Activated CD8-positive, alpha-beta T cell treated with anti-CD3 and anti-CD28 coated beads for 36 hours (primary cell): ENCODE measurements at regions not wholly inside any gene's neighbourhood (a gene's known extent, or its start where the extent isn't known, plus 50 kb on each side); places are given as distances from the start of the nearest gene placed in this dataset.

Source experiments
- ATAC-seq: fragments of 200-7000 bp; cut with Tn5 transposase; one replicate; pipeline ENCODE4 v1.10.0; 2021; ENCODE audit warnings: mild to moderate bottlenecking, moderate library complexity
- CTCF ChIA-PET: fragments of 350-600 bp; sonication (Branson Sonifier 250); formaldehyde crosslinking; loops from one replicate; lab custom pipeline; 2021; ENCODE audit warnings: antibody characterized with exemption; lab: Charles Lee
- POLR2A ChIA-PET: fragments of 350-600 bp; sonication (Branson Sonifier 250); formaldehyde crosslinking; loops from one replicate; lab custom pipeline; 2021; ENCODE audit warnings: antibody characterized with exemption; lab: Charles Lee
- DNase-seq: peaks from one replicate; pipeline ENCODE4 v3.0.0-alpha.2; 2020
- H3K27ac Mint-ChIP-seq: one replicate; pipeline ENCODE4 v1.8.0; 2021; ENCODE audit warnings: mild to moderate bottlenecking, mixed read lengths
- H3K27me3 Mint-ChIP-seq: one replicate; pipeline ENCODE4 v1.8.0; 2021; ENCODE audit warnings: mixed read lengths
- H3K36me3 Mint-ChIP-seq: one replicate; pipeline ENCODE4 v1.8.0; 2021; ENCODE audit warnings: low read depth, mixed read lengths
- H3K4me1 Mint-ChIP-seq: one replicate; pipeline ENCODE4 v1.8.0; 2021; ENCODE audit warnings: low read depth, mixed read lengths
- H3K4me3 Mint-ChIP-seq: one replicate; pipeline ENCODE4 v1.8.0; 2021; ENCODE audit warnings: mild to moderate bottlenecking, moderate library complexity, mixed read lengths
- H3K9me3 Mint-ChIP-seq: one replicate; pipeline ENCODE4 v1.8.0; 2021; ENCODE audit warnings: mixed read lengths
- intact Hi-C: fragments of 100-400 bp; cut with micrococcal nuclease; formaldehyde crosslinking; loops from one replicate; pipeline ENCODE4 v1.10.0; 2022
- TF ChIP-seq, protein P1 (sequence below): fragments of 200-600 bp; IDR thresholded peaks from one replicate; pipeline ENCODE4 v1.8.0; 2022; ENCODE audit warnings: antibody characterized with exemption, mild to moderate bottlenecking

DNA sequence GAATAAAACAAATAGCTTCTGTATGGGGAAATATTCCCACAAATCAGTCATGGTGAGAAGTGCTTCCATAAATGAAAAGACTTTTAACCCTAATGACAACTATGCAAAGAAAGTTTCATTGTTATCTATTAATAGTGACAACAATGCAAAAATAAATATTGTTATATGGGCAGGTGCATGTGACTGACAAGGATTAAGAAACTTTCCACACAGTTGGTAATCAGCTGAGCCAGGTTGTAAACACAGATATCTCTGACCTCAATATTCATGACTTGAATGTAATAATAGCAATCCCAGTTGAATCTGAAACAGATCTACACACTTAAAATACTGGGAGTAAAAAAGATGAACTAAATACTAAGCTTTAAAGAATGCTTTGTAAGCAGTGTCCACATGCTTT lies 517.0 kb upstream of the SOX11 start:
- no peak overlapping the region for H3K4me3 Mint-ChIP-seq

DNA sequence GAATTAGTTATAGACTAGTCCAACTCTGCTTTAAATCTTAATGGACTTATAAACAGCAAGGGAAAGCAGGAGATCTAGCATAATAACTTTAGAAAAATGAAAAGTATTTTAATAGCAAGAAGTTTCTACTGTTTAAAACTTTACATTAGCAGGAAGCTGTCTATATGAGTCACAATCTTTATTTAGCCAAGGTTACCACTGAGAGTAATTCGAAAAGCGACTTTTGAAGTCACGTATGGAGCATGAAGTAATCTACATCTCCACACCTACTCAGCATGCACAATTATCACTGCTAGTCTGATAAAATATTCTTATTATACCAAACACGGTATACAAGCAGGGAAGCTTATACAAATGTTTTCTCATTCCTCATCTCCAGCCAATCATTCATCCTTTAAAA lies 515.4 kb upstream of the SOX11 start:
- H3K36me3 Mint-ChIP-seq, result no peaks in the 10 kb centered on the region
- intact Hi-C loops, result no loop called here
- ATAC-seq (no peak), DNase-seq (no peak)
- no peak overlapping the region for H3K4me3 Mint-ChIP-seq
- H3K27me3 Mint-ChIP-seq, result no peaks in the 10 kb centered on the region
- TF ChIP-seq, protein P1, sequence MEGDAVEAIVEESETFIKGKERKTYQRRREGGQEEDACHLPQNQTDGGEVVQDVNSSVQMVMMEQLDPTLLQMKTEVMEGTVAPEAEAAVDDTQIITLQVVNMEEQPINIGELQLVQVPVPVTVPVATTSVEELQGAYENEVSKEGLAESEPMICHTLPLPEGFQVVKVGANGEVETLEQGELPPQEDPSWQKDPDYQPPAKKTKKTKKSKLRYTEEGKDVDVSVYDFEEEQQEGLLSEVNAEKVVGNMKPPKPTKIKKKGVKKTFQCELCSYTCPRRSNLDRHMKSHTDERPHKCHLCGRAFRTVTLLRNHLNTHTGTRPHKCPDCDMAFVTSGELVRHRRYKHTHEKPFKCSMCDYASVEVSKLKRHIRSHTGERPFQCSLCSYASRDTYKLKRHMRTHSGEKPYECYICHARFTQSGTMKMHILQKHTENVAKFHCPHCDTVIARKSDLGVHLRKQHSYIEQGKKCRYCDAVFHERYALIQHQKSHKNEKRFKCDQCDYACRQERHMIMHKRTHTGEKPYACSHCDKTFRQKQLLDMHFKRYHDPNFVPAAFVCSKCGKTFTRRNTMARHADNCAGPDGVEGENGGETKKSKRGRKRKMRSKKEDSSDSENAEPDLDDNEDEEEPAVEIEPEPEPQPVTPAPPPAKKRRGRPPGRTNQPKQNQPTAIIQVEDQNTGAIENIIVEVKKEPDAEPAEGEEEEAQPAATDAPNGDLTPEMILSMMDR, result no peak
- CTCF ChIA-PET, result no interaction called here
- H3K9me3 Mint-ChIP-seq, result peaks cover 4% of the 10 kb centered on the region
- no peak overlapping the region for H3K27ac Mint-ChIP-seq
- H3K4me1 Mint-ChIP-seq, result no peaks in the 10 kb centered on the region
- POLR2A ChIA-PET, result no interaction called here

More for the DNA sequence above, 517.0 kb upstream of the SOX11 start:
- Mint-ChIP-seq H3K9me3 (peaks cover 3% of the 10 kb centered on the region), H3K27me3 (no peaks in the 10 kb centered on the region), H3K4me1 (no peaks in the 10 kb centered on the region), H3K27ac (no peak overlapping the region), H3K36me3 (no peaks in the 10 kb centered on the region)
- ChIA-PET CTCF (no interaction called here), POLR2A (no interaction called here)
- no peak for ATAC-seq
- DNase-seq, result no peak
- TF ChIP-seq, protein P1, result no peak
- intact Hi-C loops, result no loop called here

DNA sequence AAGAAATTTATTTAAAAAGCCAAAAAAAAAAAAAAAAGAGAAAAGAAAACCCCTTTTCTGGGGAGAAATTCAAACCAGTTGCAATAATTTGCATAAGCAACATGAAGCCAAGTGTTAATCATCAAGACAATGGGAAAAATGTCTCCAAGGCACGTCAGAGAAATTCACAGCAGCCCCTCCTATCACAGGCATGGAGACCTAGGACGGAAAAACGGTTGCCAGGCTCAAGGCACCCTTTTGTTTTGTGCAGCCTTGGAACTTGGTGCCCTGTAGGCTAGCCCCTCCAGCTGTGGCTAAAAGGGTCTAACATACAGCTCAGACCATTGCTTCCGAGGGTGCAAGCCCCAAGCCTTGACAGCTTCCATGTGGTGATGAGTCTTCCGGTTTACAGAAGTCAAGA lies 509.2 kb upstream of the SOX11 start:
- H3K4me3 Mint-ChIP-seq, result no peak overlapping the region
- H3K27me3 Mint-ChIP-seq, result no peaks in the 10 kb centered on the region
- peaks cover 8% of the 10 kb centered on the region for H3K9me3 Mint-ChIP-seq
- H3K4me1 Mint-ChIP-seq, result no peaks in the 10 kb centered on the region
- DNase-seq (no peak), ATAC-seq (no peak)
- H3K36me3 Mint-ChIP-seq, result no peaks in the 10 kb centered on the region
- POLR2A ChIA-PET, result no interaction called here
- TF ChIP-seq, protein P1, result no peak
- intact Hi-C loops, result no loop called here
- CTCF ChIA-PET, result no interaction called here
- H3K27ac Mint-ChIP-seq, result no peak overlapping the region

DNA sequence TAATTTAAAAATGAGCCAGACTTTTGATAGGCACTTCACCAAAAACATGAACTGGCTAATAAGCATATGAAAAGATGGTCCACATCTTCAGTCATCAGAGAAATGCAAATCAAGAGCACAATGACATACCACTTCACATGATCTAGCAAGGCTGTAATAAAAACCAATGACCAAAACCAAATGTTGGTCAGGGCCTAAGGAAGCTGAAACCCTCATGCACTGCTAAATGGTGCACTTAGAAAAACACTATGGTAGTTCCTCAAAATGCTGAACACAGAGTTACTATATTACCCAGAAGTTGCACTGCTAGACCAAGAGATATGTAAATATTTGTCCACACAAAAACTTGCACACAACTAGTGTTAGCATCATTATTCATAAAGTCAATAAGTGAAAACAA lies 504.9 kb upstream of the SOX11 start:
- H3K4me3 Mint-ChIP-seq, result no peak overlapping the region
- no peaks in the 10 kb centered on the region for H3K4me1 Mint-ChIP-seq
- H3K27me3 Mint-ChIP-seq, result no peaks in the 10 kb centered on the region
- POLR2A ChIA-PET, result no interaction called here
- ATAC-seq, result no peak
- no peak for DNase-seq
- CTCF ChIA-PET, result no interaction called here
- no peak overlapping the region for H3K27ac Mint-ChIP-seq
- intact Hi-C loops, result no loop called here
- peaks cover 7% of the 10 kb centered on the region for H3K9me3 Mint-ChIP-seq
- TF ChIP-seq, protein P1, result no peak
- no peaks in the 10 kb centered on the region for H3K36me3 Mint-ChIP-seq

DNA sequence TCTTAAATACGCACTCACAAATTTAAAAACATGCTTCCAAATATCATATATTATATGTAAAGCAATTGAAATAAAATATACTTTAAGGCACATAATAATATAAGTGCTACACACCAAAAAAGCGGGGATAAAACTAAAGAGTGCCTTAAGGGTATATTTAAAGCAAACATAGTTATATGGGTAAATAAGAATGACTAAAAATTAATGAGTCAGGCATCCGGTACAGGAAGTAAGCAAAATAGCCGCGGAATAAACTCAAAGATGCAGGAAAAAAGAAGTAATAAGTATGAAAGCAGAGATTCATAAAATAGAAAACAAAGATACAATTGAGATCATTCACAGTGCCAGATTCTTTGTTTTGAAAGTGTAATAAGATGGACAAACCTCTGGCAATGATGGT lies 503.5 kb upstream of the SOX11 start:
- H3K9me3 Mint-ChIP-seq, result peaks cover 5% of the 10 kb centered on the region

More for the DNA sequence above, 503.5 kb upstream of the SOX11 start:
- no peaks in the 10 kb centered on the region for H3K27me3 Mint-ChIP-seq
- TF ChIP-seq, protein P1, result no peak
- ChIA-PET POLR2A (no interaction called here), CTCF (no interaction called here)
- DNase-seq (no peak), ATAC-seq (no peak)
- intact Hi-C loops, result no loop called here
- H3K36me3 Mint-ChIP-seq, result no peaks in the 10 kb centered on the region
- no peak overlapping the region for H3K4me3 Mint-ChIP-seq
- H3K27ac Mint-ChIP-seq, result no peak overlapping the region
- H3K4me1 Mint-ChIP-seq, result no peaks in the 10 kb centered on the region
